Superior temporal gyrus (tissue), 1 donor: ENCODE measurements at regions not wholly inside any gene's neighbourhood (a gene's known extent, or its start where the extent isn't known, plus 50 kb on each side); places are given as distances from the start of the nearest gene placed in this dataset.

ENCODE experiments used
- DNase-seq: peaks from one replicate; pipeline ENCODE4 v3.0.0-alpha.2; 2016; ENCODE audit errors: extremely low spot score

DNA sequence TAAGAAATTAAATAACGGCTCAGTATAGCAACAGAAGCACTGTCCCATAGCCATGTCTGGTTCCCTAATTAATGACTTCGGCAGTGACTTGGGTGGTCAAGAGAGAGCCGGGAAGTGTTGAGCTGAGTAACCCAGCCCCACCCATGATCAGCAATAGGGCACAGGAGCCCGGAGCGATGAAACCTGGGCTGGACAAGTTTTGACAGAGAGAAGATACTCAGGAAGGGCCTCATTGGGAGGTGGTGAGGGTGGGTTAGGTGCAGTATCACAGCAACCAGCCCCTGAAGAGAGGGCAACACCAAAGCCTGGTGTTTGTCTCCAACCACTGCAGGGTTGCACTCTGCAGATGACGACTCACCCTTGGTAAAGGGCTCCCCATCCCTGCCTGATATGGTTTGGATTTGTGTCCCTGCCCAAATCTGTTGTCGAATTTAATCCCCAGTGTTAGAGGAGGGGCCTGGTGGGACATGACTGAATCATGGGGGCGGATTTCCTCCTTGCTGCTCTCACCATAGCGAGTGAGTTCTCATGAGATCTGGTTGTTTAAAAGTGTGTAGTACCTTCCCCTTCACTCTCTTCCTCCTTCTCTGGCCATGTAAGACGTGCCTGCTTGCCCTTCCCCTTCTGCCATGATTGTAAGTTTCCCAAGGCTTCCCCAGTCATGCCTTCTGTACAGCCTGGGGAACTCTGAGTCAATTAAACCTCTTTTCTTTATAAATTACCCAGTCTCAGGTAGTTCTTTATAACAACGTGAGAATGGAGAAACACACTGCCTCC lies 124.9 kb upstream of the MED13L start:
- no peak for DNase-seq

- DNase-seq = no peak
Measured at GRCh38 chr12:116403546-116403945, 126.1 kb upstream of the MED13L start.

GRCh38 chr12:116404247-116404646 lies 126.8 kb upstream of the MED13L start:
- DNase-seq = no peak

- DNase-seq = no peak
Measured at GRCh38 chr12:116404913-116405611, 127.6 kb upstream of the MED13L start.

DNA sequence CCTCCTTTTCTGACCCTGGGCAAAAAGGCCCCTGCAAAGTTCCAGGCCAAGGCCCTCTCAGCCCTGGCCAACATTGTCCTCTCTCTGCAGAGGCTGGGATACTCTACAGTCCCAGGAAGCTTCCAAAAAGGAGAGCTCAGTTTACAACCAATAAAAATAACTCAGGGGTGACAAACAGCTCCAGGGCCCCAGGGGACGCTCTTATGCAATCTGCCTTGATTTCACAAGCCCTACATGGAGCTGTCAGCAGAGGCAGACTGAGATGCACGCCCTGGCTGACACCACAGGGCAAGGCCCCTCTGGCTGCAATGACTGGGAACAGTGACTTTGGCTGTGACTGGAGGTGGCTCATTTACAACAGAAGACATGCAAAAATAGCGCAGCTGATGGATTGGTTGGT lies 129.0 kb upstream of the MED13L start:
- no peak for DNase-seq

- no peak for DNase-seq
Measured at GRCh38 chr12:116408489-116409250, 131.2 kb upstream of the MED13L start.

GRCh38 chr12:116411977-116412376 lies 134.5 kb upstream of the MED13L start:
- no peak for DNase-seq

DNA sequence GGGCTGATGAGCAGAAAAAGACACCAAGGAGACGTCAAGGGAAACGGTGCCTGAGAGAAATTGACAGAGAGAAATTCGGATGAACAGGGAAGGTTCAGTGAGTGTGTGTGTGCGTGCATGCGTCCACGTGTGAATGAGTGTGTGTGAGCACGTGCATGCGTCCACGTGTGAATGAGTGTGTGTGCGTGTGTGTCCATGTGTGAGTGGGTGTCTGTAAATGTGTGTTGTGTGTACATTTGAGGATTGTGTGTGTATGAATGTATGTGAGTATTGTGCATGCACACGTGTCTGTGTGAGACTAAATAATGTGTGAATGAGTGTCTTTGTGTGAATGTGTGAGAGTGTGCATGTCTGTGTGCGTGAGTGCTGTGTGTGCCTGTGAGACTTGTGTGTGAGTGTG lies 137.4 kb upstream of the MED13L start:
- DNase-seq = no peak

DNA sequence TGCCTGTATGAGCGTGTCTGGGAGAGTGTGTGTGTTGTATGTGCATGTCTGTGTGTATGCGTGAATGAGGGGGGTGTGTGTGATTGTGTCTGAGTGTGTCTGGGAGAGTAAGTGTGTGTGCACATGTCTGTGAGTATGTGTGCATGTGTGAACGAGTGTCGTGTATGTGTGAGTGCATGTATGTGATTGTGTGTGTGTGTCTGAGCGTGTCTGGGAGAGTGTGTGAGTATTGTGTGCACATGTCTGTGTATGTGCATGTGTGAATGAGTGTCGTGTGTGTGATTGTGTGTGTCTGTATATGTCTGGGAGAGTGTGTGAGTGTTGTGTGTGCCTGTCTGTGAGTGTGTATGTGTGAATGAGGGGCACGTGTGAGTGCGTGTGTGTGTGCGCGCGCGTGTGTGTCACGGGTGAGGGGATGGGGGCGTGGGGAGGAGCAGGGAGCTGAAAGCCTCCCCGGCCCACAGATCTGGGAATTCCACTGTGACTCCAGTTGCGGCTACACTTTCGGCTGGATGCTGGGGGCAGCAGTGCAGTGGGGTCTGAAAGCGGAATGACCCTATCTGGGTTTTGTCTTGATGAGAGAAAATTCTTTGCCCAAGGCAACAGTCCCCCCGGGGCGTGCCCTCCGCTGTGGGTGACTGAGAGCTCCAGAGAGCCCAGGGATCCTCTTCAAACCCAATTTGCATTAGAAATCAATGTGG lies 138.1 kb upstream of the MED13L start:
- DNase-seq = no peak

- DNase-seq = no peak
Measured at GRCh38 chr12:116416166-116416565, 138.7 kb upstream of the MED13L start.

DNA sequence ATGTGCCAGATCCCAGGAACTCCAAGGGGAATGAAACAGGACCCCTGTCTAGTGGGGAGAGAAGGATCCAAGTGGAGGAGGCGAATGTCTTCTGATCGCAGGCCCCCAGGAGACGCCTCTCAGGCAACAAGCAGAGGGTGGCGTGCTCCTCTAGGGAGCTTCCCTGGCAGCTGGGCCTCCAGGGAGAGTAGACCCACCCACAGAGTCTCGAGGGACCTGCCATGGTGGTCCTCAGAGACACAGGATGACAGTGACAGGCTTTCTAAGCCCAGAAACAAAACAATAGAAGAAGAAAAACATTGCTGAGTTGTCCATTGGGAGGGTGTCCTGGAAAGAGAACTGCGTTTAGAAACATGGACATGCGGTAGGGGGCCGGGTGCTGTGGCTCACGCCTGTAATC lies 140.6 kb upstream of the MAP1LC3B2 start:
- no peak for DNase-seq

GRCh38 chr12:116420227-116420880 lies 138.8 kb upstream of the MAP1LC3B2 start:
- DNase-seq = no peak

DNA sequence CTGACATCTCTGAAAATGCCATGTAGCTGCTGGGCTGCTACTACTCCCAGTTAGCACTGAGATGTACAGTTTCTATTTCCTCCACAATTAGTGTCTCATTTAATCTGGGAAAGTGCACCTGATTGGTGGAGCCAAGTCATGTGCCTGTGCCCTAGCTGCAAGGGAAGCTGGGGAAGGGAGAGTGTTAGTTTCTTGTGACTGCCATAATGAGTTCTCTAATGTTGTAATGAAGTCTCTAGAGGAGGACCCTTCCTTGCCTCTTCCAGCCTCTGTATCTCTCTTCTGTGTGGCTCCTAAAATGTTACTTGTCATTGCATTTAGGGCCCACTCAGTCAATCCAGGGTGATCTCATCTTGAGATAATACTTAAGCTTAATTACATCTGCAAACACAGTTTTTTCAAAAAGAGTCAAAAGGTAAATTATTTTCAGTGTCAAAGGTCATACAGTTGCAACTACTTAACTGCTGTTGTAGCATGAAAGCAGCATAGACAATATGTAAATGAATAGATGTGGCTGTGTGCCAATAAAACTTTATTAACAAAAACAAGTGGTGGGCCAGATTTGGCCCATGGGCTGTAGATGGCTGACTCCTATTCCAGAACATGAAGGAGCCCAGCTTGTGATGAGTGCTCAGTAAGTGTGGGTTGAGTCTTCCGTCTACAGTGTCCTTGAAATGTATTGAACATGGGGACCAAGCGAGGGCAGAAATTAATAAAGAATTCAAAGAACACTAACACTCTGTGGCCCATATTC lies 137.2 kb upstream of the MAP1LC3B2 start:
- no peak for DNase-seq

GRCh38 chr12:116423094-116423493 lies 136.1 kb upstream of the MAP1LC3B2 start:
- DNase-seq = no peak

- DNase-seq = no peak
Measured at GRCh38 chr12:116425256-116426193, 133.7 kb upstream of the MAP1LC3B2 start.

- no peak for DNase-seq
Measured at GRCh38 chr12:116426391-116427136, 132.6 kb upstream of the MAP1LC3B2 start.

- DNase-seq = no peak
Measured at GRCh38 chr12:116427200-116427930, 131.8 kb upstream of the MAP1LC3B2 start.

GRCh38 chr12:116429826-116430360 lies 129.3 kb upstream of the MAP1LC3B2 start:
- DNase-seq = no peak
